IgD-negative memory B cell (primary cell): ENCODE measurements at regions not wholly inside any gene's neighbourhood (a gene's known extent, or its start where the extent isn't known, plus 50 kb on each side); places are given as distances from the start of the nearest gene placed in this dataset.

ENCODE experiments used
- H3K27ac Mint-ChIP-seq, 3 donors: one replicate each; pipeline ENCODE4 v1.8.0; 2020 to 2022; ENCODE audit warnings: mild to moderate bottlenecking in 3 of 3, mixed read lengths in 3 of 3, moderate library complexity in 1 of 3
- H3K27me3 Mint-ChIP-seq: one replicate; pipeline ENCODE4 v1.8.0; 2021; ENCODE audit warnings: mixed read lengths
- H3K36me3 Mint-ChIP-seq: one replicate; pipeline ENCODE4 v1.8.0; 2020; ENCODE audit warnings: mild to moderate bottlenecking, mixed read lengths
- H3K4me1 Mint-ChIP-seq, 3 donors: one replicate each; pipeline ENCODE4 v1.8.0; 2020 to 2022; ENCODE audit warnings: mixed read lengths in 3 of 3, mild to moderate bottlenecking in 1 of 3
- H3K4me3 Mint-ChIP-seq, 4 donors: one replicate each; pipeline ENCODE4 v1.8.0; 2020 to 2022; ENCODE audit warnings: mild to moderate bottlenecking in 4 of 4, mixed read lengths in 4 of 4, moderate library complexity in 3 of 4
- H3K9me3 Mint-ChIP-seq, 3 donors: one replicate each; pipeline ENCODE4 v1.8.0; 2020 to 2021; ENCODE audit warnings: mixed read lengths in 3 of 3, mild to moderate bottlenecking in 1 of 3

DNA sequence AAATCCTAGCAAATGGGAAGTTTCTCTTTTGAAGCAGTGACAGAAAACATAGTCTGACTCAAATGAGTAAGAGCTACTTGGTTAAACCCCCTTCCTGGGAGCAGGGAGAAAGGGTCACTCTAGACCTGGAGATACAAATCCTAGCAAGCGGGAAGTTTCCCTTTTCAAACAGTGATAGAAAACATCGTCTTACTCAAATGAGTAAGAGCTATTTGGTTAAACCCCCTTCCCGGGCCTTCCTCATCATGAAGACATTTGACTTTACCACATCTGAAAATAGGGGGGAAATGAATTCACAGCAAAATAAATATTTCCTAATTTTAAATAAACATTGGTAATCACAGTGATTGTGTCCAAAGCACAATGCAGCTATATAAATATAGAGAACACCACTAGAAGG lies 79.2 kb downstream of the FOXB1 start:
- H3K4me3 Mint-ChIP-seq = no peak overlapping the region
- H3K36me3 Mint-ChIP-seq = no peaks in the 10 kb centered on the region
- no peaks in the 10 kb centered on the region for H3K9me3 Mint-ChIP-seq
- H3K27me3 Mint-ChIP-seq = peaks cover 8% of the 10 kb centered on the region
- no peak overlapping the region for H3K27ac Mint-ChIP-seq
- H3K4me1 Mint-ChIP-seq = no peaks in the 10 kb centered on the region

DNA sequence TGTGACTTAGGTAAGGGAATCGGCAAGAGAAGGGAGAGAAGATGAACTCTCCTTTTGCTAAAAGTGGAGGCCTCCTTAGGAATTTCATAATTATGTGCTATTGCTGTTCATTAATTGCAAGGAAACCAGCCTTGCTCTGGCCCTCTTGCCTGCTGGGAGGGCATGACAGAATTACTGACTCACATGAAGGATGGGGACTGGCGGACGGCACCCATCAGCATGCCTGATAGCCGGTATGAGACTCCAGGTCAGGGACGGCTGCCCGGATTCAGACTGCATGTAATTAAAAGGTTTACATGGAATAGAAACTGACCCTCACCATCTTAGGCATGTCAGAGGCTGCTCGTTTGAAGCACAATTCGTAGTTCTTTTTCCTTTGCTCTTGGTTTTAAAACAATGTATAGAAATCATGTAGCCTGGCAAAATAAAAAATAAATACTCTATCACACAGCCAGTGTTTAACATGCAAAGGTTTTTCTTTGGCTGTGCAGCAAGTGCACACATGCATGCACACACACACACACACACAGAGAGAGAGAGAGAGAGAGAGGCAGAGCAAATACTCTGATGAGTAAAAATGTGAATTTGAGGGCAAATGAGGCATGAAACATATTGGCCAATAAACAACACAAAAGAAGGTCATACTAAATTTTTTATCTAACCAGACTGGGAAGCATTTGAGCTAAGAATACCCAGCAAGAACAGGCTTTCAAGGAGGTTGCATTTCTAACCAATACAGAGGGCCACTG lies 82.7 kb downstream of the FOXB1 start:
- H3K9me3 Mint-ChIP-seq = no peaks in the 10 kb centered on the region
- peaks cover 5% of the 10 kb centered on the region for H3K27me3 Mint-ChIP-seq
- no peaks in the 10 kb centered on the region for H3K36me3 Mint-ChIP-seq
- no peaks in the 10 kb centered on the region for H3K4me1 Mint-ChIP-seq
- H3K27ac Mint-ChIP-seq = no peak overlapping the region
- H3K4me3 Mint-ChIP-seq = no peak overlapping the region

DNA sequence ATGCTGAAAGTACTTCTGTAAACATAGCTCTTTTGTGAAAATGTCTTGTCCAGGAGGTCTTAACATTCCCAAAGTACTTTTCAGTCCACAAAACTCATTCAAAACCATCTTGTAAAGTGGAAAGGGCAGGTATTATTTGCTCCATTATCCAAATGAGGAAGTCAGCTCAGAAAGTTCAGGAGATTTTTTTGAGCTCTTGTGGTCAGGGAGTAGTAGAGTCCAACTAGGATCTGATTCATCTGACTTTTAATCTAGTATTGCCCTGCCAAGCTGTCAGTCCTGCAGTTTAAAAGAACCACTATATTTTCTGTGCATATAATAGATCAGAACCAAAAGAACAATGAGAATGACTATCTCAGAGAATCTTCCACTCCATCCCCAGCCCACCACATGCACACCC lies 83.5 kb downstream of the FOXB1 start:
- Mint-ChIP-seq H3K36me3 (no peaks in the 10 kb centered on the region), H3K27me3 (peaks cover 3% of the 10 kb centered on the region), H3K27ac (no peak overlapping the region), H3K9me3 (no peaks in the 10 kb centered on the region), H3K4me3 (no peak overlapping the region), H3K4me1 (no peaks in the 10 kb centered on the region)

DNA sequence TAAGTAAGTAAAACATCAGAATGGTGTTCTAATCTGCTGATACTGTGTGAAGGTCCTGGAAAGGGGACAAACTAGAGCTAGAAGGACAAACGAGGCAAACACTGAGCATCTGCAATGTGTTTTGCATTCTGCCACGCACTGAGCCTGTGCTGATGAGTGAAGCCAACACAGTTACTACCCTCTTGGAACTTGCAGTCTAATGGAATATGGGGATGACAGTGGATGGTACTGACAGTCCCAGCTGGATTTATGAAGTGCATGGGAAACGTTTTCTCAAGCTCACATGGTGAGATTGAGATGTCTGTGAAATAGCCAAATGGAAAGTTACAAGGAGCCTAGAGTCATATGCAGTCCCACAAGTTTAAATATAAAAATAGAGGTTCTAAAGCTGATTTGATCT lies 86.6 kb downstream of the FOXB1 start:
- H3K4me1 Mint-ChIP-seq = no peaks in the 10 kb centered on the region
- H3K27ac Mint-ChIP-seq = no peak overlapping the region
- H3K27me3 Mint-ChIP-seq = peaks cover 3% of the 10 kb centered on the region

DNA sequence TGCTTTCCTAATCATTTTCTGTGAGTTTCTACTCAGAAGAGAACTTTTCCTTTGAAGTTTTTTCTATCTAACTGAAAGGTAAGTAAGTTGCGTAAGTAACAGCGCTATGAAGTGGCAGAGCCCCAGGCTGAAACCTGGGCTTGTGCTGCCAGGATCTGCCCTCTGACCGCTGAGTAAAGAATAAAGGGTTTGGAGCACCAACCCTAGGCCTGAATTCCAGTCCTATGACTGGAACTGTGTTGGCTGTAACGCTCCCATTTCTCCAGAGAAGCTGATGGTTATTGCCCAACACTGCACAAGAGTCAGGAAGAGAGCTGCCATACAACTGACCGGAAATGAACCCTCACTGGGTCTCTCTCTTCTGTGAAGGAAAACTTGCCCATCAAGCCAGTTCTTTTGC lies 87.0 kb downstream of the FOXB1 start:
- Mint-ChIP-seq H3K4me3 (no peak overlapping the region), H3K9me3 (no peaks in the 10 kb centered on the region), H3K36me3 (no peaks in the 10 kb centered on the region), H3K27me3 (peaks cover 4% of the 10 kb centered on the region), H3K4me1 (no peaks in the 10 kb centered on the region), H3K27ac (no peak overlapping the region)

More for the DNA sequence above, 86.6 kb downstream of the FOXB1 start:
- H3K4me3 Mint-ChIP-seq = no peak overlapping the region
- H3K36me3 Mint-ChIP-seq = no peaks in the 10 kb centered on the region
- no peaks in the 10 kb centered on the region for H3K9me3 Mint-ChIP-seq

DNA sequence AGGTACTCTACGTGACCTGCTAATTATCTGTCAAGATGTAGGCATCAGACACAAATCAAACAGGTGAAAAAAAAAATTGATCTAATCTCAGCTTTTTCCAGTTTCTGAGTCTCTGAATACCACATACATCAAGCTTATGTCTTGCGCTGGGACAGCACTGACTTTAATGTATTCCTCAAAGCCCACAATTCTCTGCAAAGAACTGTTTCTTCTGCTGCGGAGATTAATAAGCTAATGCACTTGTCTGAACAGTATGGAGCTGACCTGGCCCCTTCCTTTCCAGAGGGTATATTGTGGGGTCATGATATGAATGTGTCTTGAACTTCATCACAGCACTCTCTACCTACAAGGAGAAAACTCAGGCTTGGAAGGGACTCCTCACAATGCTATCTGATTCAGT lies 87.8 kb downstream of the FOXB1 start:
- Mint-ChIP-seq H3K9me3 (peaks cover 0 to 5% (median 2%) of the 10 kb centered on the region in 3 donors), H3K36me3 (no peaks in the 10 kb centered on the region), H3K27me3 (peaks cover 7% of the 10 kb centered on the region), H3K4me1 (no peaks in the 10 kb centered on the region), H3K4me3 (no peak overlapping the region), H3K27ac (no peak overlapping the region)

GRCh38 chr15:60093273-60094067 lies 89.4 kb downstream of the FOXB1 start:
- H3K4me1 Mint-ChIP-seq = no peaks in the 10 kb centered on the region
- peaks cover 7% of the 10 kb centered on the region for H3K27me3 Mint-ChIP-seq
- no peak overlapping the region for H3K27ac Mint-ChIP-seq
- no peak overlapping the region for H3K4me3 Mint-ChIP-seq
- no peaks in the 10 kb centered on the region for H3K36me3 Mint-ChIP-seq
- H3K9me3 Mint-ChIP-seq = peaks cover 0 to 7% (median 2%) of the 10 kb centered on the region in 3 donors

GRCh38 chr15:60095711-60096110 lies 91.6 kb downstream of the FOXB1 start:
- no peaks in the 10 kb centered on the region for H3K36me3 Mint-ChIP-seq
- H3K4me1 Mint-ChIP-seq = peaks cover 0 to 1% (median 0%) of the 10 kb centered on the region in 3 donors
- H3K27me3 Mint-ChIP-seq = peaks cover 10% of the 10 kb centered on the region
- peaks cover 0 to 7% (median 2%) of the 10 kb centered on the region in 3 donors for H3K9me3 Mint-ChIP-seq
- H3K4me3 Mint-ChIP-seq = no peak overlapping the region
- no peak overlapping the region for H3K27ac Mint-ChIP-seq

DNA sequence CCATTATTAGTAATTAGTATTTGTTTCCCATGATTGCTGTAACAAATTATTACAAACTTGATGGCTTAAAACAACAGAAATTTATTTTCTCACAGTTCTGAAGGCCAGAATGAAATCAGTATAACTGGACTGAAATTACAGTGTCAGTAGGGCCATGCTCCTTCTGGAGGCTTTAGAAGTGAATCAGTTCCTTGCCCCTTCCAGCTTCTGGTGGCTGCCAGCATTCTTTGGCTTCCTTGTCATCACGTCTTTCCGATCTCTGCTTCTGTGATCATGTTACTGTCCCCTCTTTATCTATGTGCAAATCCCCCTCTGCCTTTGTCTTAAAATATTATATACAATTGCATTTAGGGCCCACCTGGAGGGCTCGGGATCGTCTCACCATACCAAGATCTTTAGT lies 92.0 kb downstream of the FOXB1 start:
- peaks cover 0 to 7% (median 2%) of the 10 kb centered on the region in 3 donors for H3K9me3 Mint-ChIP-seq
- no peaks in the 10 kb centered on the region for H3K36me3 Mint-ChIP-seq
- H3K27ac Mint-ChIP-seq = no peak overlapping the region
- peaks cover 0 to 1% (median 0%) of the 10 kb centered on the region in 3 donors for H3K4me1 Mint-ChIP-seq
- H3K4me3 Mint-ChIP-seq = no peak overlapping the region
- peaks cover 10% of the 10 kb centered on the region for H3K27me3 Mint-ChIP-seq

DNA sequence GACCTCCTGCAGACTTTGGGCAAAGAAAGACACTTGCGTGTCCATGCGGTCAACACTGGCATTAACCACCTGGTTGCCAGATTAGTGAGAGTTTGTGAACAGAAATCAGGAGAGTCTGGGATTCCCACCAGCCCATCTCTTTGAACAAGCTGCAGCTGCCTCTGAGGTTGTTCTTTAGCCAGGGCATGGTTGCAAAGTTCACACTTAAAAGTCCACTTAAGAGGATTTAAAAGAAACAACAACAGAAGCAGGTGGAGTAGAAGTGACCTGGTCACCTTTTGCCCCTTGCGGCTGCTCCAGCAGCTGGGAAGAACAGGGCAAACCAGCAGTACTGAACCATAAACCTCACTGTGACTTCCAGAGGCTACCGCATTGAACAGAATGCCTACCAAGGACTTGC lies 97.3 kb downstream of the FOXB1 start:
- Mint-ChIP-seq H3K4me1 (peaks cover 0 to 1% (median 0%) of the 10 kb centered on the region in 3 donors), H3K4me3 (no peak overlapping the region), H3K9me3 (peaks cover 0 to 6% (median 2%) of the 10 kb centered on the region in 3 donors), H3K27ac (no peak overlapping the region), H3K27me3 (peaks cover 17% of the 10 kb centered on the region), H3K36me3 (no peaks in the 10 kb centered on the region)

DNA sequence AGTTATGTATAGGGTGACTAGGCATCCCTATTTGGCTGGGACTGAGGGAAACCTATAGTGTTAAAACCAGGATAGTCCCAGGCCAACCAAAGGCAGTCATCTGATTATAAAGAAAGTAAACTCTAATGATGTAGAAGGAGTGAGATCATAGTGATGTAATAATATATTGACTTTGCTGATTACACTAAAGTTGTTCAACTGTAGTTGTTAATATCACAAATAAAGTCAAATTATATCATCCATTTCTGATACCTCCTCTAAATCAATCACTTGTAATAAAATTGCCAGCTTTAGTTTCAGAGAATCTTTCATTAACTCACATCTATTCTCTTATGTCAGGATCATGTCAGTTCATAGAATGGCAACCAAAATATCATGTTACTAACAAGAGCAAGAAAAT lies 98.6 kb downstream of the FOXB1 start:
- Mint-ChIP-seq H3K9me3 (no peaks in the 10 kb centered on the region), H3K36me3 (no peaks in the 10 kb centered on the region), H3K27me3 (peaks cover 17% of the 10 kb centered on the region), H3K4me1 (peaks cover 0 to 1% (median 0%) of the 10 kb centered on the region in 3 donors), H3K4me3 (no peak overlapping the region), H3K27ac (no peak overlapping the region)

GRCh38 chr15:60110909-60111308 lies 106.8 kb downstream of the FOXB1 start:
- peaks cover 11% of the 10 kb centered on the region for H3K27me3 Mint-ChIP-seq
- H3K4me3 Mint-ChIP-seq = no peak overlapping the region
- H3K36me3 Mint-ChIP-seq = no peaks in the 10 kb centered on the region
- H3K27ac Mint-ChIP-seq = no peak overlapping the region
- H3K9me3 Mint-ChIP-seq = peaks cover 0 to 4% (median 0%) of the 10 kb centered on the region in 3 donors
- peaks cover 0 to 3% (median 0%) of the 10 kb centered on the region in 3 donors for H3K4me1 Mint-ChIP-seq

GRCh38 chr15:60115579-60116380 lies 111.7 kb downstream of the FOXB1 start:
- Mint-ChIP-seq H3K36me3 (no peaks in the 10 kb centered on the region), H3K27ac (peak overlapping the region in 1 of 3 donors; percentile 1), H3K4me3 (no peak overlapping the region), H3K9me3 (no peaks in the 10 kb centered on the region), H3K4me1 (peaks cover 0 to 3% (median 0%) of the 10 kb centered on the region in 3 donors), H3K27me3 (peaks cover 3% of the 10 kb centered on the region)

DNA sequence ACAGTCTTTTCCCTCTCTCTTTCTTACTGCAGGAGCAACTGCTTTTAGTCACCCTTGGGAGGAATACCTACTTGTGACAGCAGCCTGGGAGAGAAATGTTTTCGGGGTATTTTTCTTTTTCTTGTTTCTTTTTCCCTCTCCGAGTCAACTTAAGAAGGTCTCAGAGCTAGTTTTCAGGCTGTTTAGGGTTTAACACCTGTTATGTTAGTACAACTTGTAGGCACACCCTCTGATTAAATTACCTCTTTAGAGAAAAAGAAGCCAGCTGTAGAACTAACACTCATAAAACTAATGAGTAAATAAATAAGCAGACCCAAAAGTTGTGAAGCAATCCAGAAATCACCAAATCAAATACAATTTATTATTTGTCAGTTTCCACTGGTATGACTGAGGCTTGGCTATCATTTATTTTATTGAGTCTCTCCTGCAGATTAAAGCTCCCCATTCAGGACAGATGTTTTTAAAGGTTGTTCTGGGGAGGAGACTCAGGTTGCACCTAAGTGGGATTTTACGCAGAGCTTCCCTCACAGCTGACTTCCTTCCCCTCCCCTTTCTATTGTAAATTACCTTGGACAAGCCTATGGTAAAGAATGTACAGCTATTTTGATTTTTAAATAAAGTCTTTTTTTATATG lies 112.5 kb downstream of the FOXB1 start:
- H3K9me3 Mint-ChIP-seq = no peaks in the 10 kb centered on the region
- peaks cover 3% of the 10 kb centered on the region for H3K27me3 Mint-ChIP-seq
- H3K36me3 Mint-ChIP-seq = no peaks in the 10 kb centered on the region
- peak overlapping the region in 1 of 3 donors; percentile 1 for H3K27ac Mint-ChIP-seq
- H3K4me3 Mint-ChIP-seq = no peak overlapping the region
- H3K4me1 Mint-ChIP-seq = peaks cover 0 to 3% (median 0%) of the 10 kb centered on the region in 3 donors
